Adrenal gland (tissue), 9 donors: ENCODE measurements at regions not wholly inside any gene's neighbourhood (a gene's known extent, or its start where the extent isn't known, plus 50 kb on each side); places are given as distances from the start of the nearest gene placed in this dataset.

Source experiments
- DNase-seq, 7 donors: peaks; one replicate each; pipeline ENCODE4 v3.0.0-alpha.2; 2019 to 2020
- H3K27ac ChIP-seq, 5 donors: fragments of 200-600 bp; sonication (generic) in 4 of 5; 1 replicate in 3 of 5; 2 replicates in 2 of 5; pipeline versions ENCODE4 v1.5.1 to v1.8.0; 2016 to 2020; ENCODE audit warnings: mild to moderate bottlenecking in 1 of 5
- H3K27me3 ChIP-seq: fragments of 200-600 bp; 2 replicates; pipeline ENCODE4 v1.8.0; 2021
- H3K36me3 ChIP-seq, 2 donors: fragments of 200-600 bp; replicated peaks in 1 of 2; 1 replicate in 1 of 2; 2 replicates in 1 of 2; pipeline versions ENCODE4 v1.5.1 to v1.8.0; 2018 to 2022
- H3K4me1 ChIP-seq, 2 donors: fragments of 200-600 bp; replicated peaks in 1 of 2; 1 replicate in 1 of 2; 2 replicates in 1 of 2; pipeline versions ENCODE4 v1.5.1 to v1.8.0; 2018 to 2021
- H3K4me3 ChIP-seq, 4 donors: fragments of 200-600 bp; sonication (generic) in 3 of 4; one replicate each; pipeline ENCODE4 v1.5.1; 2016 to 2018
- H3K9me3 ChIP-seq, 3 donors: fragments of 200-600 bp; sonication (generic) in 1 of 3; replicated peaks in 1 of 3; 1 replicate in 2 of 3; 2 replicates in 1 of 3; pipeline versions ENCODE4 v1.5.1 to v1.8.0; 2016 to 2021
- CTCF ChIP-seq, 6 experiments: fragments of 450-650 bp in 4 of 6; fragments of 200-600 bp in 2 of 6; sonication (generic) in 1 of 6; IDR thresholded peaks; 1 replicate in 5 of 6; 2 replicates in 1 of 6; pipeline versions ENCODE4 v1.5.1 to v1.8.0; 2016 to 2021; ENCODE audit warnings: antibody characterized with exemption in 6 of 6, mild to moderate bottlenecking in 2 of 6, moderate library complexity in 1 of 6
- POLR2A ChIP-seq, 2 donors: fragments of 450-650 bp; IDR thresholded peaks; one replicate each; pipeline ENCODE4 v1.6.1; 2017; ENCODE audit warnings: antibody characterized with exemption in 2 of 2, mild to moderate bottlenecking in 2 of 2, moderate library complexity in 1 of 2
- WGBS, 4 donors: extraction: QIAGEN DNeasy Blood & Tissue Kit in 2 of 4; methylation state at CpG; one replicate each; pipeline versions ENCODE4 v1.1.5 to v1.1.7; 2013 to 2017; 5-methylcytosine and 5-hydroxymethylcytosine counted together
- intact Hi-C, 2 donors: fragments of 100-400 bp; cut with DNase I; formaldehyde crosslinking; loops; one replicate each; pipeline versions ENCODE4 v1.14.1 to v1.15.0; 2022 to 2023
- donor health status: healthy with polysubstance abuse.
- donor health status: Bipolar disorder and iron deficiency.
- donor health status: DM: yes; HTN: yes; CAD: no.
- donor health status: DM: no; HTN: no; CAD: no.
- donor health status: DM: no; HTN: no; CAD: no.

DNA sequence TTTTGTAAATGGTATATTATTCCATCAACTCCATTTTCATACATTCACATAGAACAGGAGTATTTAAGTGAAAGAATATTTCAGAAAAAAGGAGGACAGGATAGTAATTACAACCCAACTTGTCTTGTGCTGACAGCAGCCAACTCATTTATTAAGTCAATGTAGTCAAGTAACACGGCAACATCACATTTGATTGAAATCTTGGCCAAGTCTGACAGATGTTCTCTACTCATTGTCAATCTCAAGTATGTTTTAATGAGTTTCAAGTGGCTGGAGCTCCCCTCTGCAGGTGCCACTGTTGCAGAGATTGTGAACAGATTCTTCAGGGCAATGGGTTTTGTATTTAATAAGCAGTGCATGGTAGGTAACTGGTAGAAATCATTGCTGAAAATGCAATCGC is 332.5 kb downstream of the C4orf33 start:
- Histone ChIP-seq H3K36me3 (no peaks in the 10 kb centered on the region), H3K9me3 (no peaks in the 10 kb centered on the region), H3K4me3 (no peak overlapping the region), H3K27ac (no peak overlapping the region), H3K27me3 (no peaks in the 10 kb centered on the region), H3K4me1 (no peaks in the 10 kb centered on the region)
- intact Hi-C loops = no loop called here
- TF ChIP-seq POLR2A (IDR thresholded peaks at IDR 0.05) = no peak
- TF ChIP-seq CTCF (IDR thresholded peaks at IDR 0.05) = no peak
- DNase-seq = no peak
- WGBS, 4 donors = 62 to 76% (median 66%) methylated on average over 2 of the region's 2 CpGs

DNA sequence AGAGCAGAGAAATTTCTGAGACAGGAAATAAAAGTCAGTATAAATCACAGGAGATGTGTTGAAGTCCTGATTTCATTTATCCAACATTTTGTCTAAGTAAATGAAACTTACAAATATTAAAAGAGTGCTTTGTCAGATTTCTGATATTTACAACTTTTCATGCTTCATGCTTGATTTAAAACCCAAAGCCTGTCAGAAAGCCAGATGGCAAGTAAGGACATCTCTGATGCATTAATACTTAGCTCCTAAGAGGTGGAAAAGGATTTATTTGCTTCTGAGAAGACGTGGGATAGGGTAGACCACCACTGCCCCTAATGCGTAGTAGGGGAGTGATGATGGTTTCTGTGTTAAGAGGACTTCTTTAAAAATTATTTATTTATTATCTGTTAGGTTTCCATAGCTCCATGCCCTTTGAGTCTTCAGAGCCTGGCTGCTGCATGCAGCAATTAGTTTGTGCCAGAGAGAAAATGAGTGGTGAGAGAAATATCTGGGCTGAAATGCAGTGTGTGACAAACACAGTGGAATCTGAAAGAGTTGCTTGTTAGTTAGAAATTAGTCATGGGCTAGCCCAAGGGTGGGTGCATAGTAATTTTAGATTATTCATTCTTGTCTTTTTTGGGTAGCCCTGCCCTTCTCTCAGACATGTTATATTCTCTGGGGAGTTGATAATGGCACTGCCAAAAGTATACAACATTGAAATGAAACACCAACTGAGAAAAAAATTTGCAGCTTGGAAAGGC is 333.8 kb downstream of the C4orf33 start:
- H3K9me3 ChIP-seq = no peaks in the 10 kb centered on the region
- H3K27me3 ChIP-seq = no peaks in the 10 kb centered on the region
- no peak overlapping the region for H3K27ac ChIP-seq
- no peaks in the 10 kb centered on the region for H3K36me3 ChIP-seq
- H3K4me1 ChIP-seq = no peaks in the 10 kb centered on the region
- H3K4me3 ChIP-seq = no peak overlapping the region
- no peak for TF ChIP-seq CTCF (IDR thresholded peaks at IDR 0.05)
- TF ChIP-seq POLR2A (IDR thresholded peaks at IDR 0.05) = no peak
- intact Hi-C loops = no loop called here
- DNase-seq = no peak
- WGBS, 4 donors = 49 to 75% (median 62%) methylated on average over 2 of the region's 2 CpGs

DNA sequence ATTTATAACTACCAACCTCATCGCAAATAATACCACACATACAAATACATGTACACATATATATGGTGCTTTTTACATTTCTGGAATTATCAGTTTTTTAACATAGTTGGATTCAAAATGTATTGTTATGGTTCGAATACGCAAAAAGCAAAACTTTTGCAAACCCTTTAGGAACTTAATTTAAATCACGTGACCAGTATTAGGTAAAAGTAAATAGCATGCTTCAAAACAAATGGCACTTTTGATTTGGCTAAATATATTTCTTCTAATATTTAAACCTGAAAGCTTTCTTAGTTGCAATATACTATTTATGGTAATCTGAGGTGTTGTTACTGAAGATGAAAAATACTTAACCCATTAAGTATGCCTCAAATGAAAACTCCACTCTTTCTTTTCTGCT is 341.4 kb downstream of the C4orf33 start:
- H3K9me3 ChIP-seq = no peaks in the 10 kb centered on the region
- no peaks in the 10 kb centered on the region for H3K27me3 ChIP-seq
- no peak overlapping the region for H3K4me3 ChIP-seq
- no peak overlapping the region for H3K27ac ChIP-seq
- H3K36me3 ChIP-seq = no peaks in the 10 kb centered on the region
- TF ChIP-seq POLR2A (IDR thresholded peaks at IDR 0.05) (no peak), CTCF (IDR thresholded peaks at IDR 0.05) (no peak)
- intact Hi-C loops = no loop called here
- 81 to 87% (median 86%) methylated on average over 4 of the region's 4 CpGs for WGBS, 4 donors
- H3K4me1 ChIP-seq = no peaks in the 10 kb centered on the region
- DNase-seq = no peak

DNA sequence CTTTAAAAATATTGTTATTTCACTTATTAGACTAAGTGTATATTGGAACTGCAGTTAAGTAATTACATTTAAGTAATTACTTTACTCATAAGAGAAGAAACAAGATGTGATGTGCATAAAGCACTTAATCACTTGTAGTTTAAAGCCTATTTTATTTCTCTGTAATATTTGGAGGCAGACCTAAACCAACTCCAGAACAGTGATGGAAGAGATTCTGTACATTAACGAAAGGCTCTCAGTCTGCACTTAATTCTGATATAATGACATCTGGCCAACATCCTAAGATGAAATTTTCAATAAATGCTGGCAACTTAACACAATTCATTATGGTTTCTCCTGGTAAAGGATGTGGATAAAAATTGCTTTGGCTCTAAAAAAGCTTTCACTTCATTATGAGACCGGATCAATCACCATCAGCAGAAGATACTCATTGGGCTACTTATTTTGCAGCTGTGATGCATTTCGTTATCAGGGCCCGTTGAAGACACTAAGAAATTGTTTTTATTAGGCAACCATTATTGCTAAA is 342.6 kb downstream of the C4orf33 start:
- Histone ChIP-seq H3K4me3 (no peak overlapping the region), H3K4me1 (no peaks in the 10 kb centered on the region), H3K27me3 (no peaks in the 10 kb centered on the region), H3K27ac (no peak overlapping the region), H3K9me3 (no peaks in the 10 kb centered on the region), H3K36me3 (no peaks in the 10 kb centered on the region)
- TF ChIP-seq POLR2A (IDR thresholded peaks at IDR 0.05) (no peak), CTCF (IDR thresholded peaks at IDR 0.05) (no peak)
- intact Hi-C loops = no loop called here
- DNase-seq = no peak
- WGBS, 4 donors = 66 to 77% (median 70%) methylated on average over 4 of the region's 4 CpGs
